Breast epithelium (tissue), 3 donors: ENCODE measurements at regions not wholly inside any gene's neighbourhood (a gene's known extent, or its start where the extent isn't known, plus 50 kb on each side); places are given as distances from the start of the nearest gene placed in this dataset.

Experiments used
- CTCF ChIP-seq, 3 donors: fragments of 450-650 bp; IDR thresholded peaks; one replicate each; pipeline ENCODE4 v1.5.1; 2016 to 2017; ENCODE audit warnings: antibody characterized with exemption in 3 of 3, mild to moderate bottlenecking in 3 of 3, moderate library complexity in 3 of 3
- POLR2A ChIP-seq: fragments of 450-650 bp; IDR thresholded peaks from one replicate; pipeline ENCODE4 v1.6.1; 2016; ENCODE audit warnings: antibody characterized with exemption, mild to moderate bottlenecking, moderate library complexity
- POLR2AphosphoS5 ChIP-seq, 3 donors: sonication (generic); formaldehyde crosslinking; IDR thresholded peaks; one replicate each; pipeline ENCODE4 v1.6.1; 2017; ENCODE audit warnings: antibody characterized with exemption in 3 of 3

GRCh38 chr16:51039638-51040331 lies 111.3 kb downstream of the SALL1 start:
- TF ChIP-seq CTCF (IDR thresholded peaks at IDR 0.05) (no peak), POLR2A (no peak), POLR2AphosphoS5 (IDR thresholded peaks at IDR 0.05) (no peak)
